Stomach (tissue), 4 donors: ENCODE measurements at regions not wholly inside any gene's neighbourhood (a gene's known extent, or its start where the extent isn't known, plus 50 kb on each side); places are given as distances from the start of the nearest gene placed in this dataset.

Experiments
- EP300 ChIP-seq: sonication (generic); formaldehyde crosslinking; IDR thresholded peaks from one replicate; pipeline ENCODE4 v1.6.1; 2017; ENCODE audit warnings: antibody characterized with exemption
- POLR2A ChIP-seq, 4 donors: fragments of 450-650 bp; IDR thresholded peaks; one replicate each; pipeline ENCODE4 v1.6.1; 2016; ENCODE audit warnings: antibody characterized with exemption in 4 of 4, control low read depth in 2 of 4, mild to moderate bottlenecking in 1 of 4, moderate library complexity in 1 of 4
- POLR2AphosphoS5 ChIP-seq, 3 donors: sonication (generic); formaldehyde crosslinking; IDR thresholded peaks; one replicate each; pipeline ENCODE4 v1.6.1; 2016; ENCODE audit warnings: antibody characterized with exemption in 3 of 3
- TF ChIP-seq, protein P1 (sequence below), 7 experiments: fragments of 450-650 bp in 4 of 7; fragments of 200-600 bp in 3 of 7; sonication (generic) in 3 of 7; IDR thresholded peaks; one replicate each; pipeline ENCODE4 v1.5.1; 2016 to 2019; ENCODE audit warnings: antibody characterized with exemption in 7 of 7, control low read depth in 2 of 7, mild to moderate bottlenecking in 1 of 7

DNA sequence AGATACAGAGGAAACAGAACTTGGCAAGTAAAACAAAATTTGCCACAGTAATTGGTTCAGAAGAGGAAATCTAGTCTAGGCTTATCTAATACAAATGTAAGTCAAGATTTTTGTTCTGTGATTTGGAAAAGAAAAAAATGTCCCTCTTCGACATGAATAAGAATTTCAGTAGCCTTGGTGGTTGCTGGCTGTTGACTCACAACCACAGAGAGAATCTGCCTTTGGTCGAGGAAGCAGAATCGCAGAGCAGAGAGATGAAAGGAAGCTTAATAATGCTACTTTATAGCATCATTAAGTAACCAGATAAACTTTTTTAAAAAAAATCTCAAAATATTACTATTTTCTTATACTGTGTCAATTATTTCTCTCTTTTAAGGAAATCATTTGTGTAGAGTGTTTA, 1096.6 kb downstream of the FLRT2 start:
- TF ChIP-seq, protein P1, sequence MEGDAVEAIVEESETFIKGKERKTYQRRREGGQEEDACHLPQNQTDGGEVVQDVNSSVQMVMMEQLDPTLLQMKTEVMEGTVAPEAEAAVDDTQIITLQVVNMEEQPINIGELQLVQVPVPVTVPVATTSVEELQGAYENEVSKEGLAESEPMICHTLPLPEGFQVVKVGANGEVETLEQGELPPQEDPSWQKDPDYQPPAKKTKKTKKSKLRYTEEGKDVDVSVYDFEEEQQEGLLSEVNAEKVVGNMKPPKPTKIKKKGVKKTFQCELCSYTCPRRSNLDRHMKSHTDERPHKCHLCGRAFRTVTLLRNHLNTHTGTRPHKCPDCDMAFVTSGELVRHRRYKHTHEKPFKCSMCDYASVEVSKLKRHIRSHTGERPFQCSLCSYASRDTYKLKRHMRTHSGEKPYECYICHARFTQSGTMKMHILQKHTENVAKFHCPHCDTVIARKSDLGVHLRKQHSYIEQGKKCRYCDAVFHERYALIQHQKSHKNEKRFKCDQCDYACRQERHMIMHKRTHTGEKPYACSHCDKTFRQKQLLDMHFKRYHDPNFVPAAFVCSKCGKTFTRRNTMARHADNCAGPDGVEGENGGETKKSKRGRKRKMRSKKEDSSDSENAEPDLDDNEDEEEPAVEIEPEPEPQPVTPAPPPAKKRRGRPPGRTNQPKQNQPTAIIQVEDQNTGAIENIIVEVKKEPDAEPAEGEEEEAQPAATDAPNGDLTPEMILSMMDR (IDR thresholded peaks at IDR 0.05) = no peak
- TF ChIP-seq POLR2AphosphoS5 (IDR thresholded peaks at IDR 0.05) (no peak), EP300 (no peak), POLR2A (IDR thresholded peaks at IDR 0.05) (no peak)
